ENCODE measurements at regions not wholly inside any gene's neighbourhood (a gene's known extent, or its start where the extent isn't known, plus 50 kb on each side); places are given as distances from the start of the nearest gene placed in this dataset.
"Not testable (repeated sequence)": the region's sequence is repeated elsewhere in the genome, so short reads cannot be mapped to it uniquely, and the experiment has no call there.

DNA sequence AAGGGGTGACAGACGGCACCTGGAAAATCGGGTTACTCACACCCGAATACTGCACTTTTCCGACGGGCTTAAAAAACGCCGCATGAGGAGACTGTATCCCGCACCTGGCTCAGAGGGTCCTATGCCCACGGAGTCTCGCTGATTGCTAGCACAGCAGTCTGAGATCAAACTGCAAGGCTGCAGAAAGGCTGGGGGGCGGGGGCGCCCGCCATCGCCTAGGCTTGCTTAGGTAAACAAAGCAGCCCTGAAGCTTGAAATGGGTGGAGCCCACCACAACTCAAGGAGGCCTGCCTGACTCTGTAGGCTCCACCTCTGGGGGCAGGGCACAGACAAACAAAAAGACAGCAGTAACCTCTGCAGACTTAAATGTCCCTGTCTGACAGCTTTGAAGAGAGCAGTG, 144.4 kb downstream of the TYW3 start:
- TF ChIP-seq, protein P1, sequence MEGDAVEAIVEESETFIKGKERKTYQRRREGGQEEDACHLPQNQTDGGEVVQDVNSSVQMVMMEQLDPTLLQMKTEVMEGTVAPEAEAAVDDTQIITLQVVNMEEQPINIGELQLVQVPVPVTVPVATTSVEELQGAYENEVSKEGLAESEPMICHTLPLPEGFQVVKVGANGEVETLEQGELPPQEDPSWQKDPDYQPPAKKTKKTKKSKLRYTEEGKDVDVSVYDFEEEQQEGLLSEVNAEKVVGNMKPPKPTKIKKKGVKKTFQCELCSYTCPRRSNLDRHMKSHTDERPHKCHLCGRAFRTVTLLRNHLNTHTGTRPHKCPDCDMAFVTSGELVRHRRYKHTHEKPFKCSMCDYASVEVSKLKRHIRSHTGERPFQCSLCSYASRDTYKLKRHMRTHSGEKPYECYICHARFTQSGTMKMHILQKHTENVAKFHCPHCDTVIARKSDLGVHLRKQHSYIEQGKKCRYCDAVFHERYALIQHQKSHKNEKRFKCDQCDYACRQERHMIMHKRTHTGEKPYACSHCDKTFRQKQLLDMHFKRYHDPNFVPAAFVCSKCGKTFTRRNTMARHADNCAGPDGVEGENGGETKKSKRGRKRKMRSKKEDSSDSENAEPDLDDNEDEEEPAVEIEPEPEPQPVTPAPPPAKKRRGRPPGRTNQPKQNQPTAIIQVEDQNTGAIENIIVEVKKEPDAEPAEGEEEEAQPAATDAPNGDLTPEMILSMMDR (optimal IDR thresholded peaks at IDR 0.05 in 1 of 3, IDR thresholded peaks at IDR 0.05 in 1 of 3, conservative IDR thresholded peaks at IDR 0.05 in 1 of 3; ENCODE audit: extremely low read depth in 1 of 3, insufficient read depth in 2 of 3, low read length in 3 of 3), result not testable (repeated sequence)
- TF ChIP-seq EZH2 (IDR thresholded peaks at IDR 0.05; ENCODE audit: low read length), result not testable (repeated sequence)
